ENCODE measurements at regions not wholly inside any gene's neighbourhood (a gene's known extent, or its start where the extent isn't known, plus 50 kb on each side); places are given as distances from the start of the nearest gene placed in this dataset.

DNA sequence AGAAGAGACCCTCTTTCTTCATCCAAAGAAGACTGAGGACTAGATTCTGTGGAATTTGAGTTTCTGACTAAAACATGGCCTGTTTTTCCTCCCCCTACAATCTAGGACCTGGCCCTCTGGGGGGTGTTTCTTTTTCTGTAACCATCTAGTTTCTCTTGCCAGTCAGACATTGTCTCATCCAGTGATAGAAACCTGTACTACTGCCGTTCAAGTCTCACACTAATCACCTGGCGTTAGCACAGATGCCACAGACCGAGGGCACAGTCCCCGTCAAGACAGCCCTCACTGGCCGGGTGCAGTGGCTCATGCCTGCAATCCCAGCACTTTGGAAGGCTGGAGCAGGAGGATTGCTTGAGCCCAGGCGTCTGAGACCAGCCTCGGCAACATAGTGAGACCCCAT lies 126.9 kb upstream of the NDUFV2 start:
- TF ChIP-seq ARNT (IDR thresholded peaks at IDR 0.05): no peak
- TF ChIP-seq BHLHE40 (IDR thresholded peaks at IDR 0.05; ENCODE audit: borderline replicate concordance): no peak
- TF ChIP-seq SP1 (IDR thresholded peaks at IDR 0.05): no peak
- TF ChIP-seq ELF4 (IDR thresholded peaks at IDR 0.05): no peak
- TF ChIP-seq HDGF (IDR thresholded peaks at IDR 0.05; ENCODE audit: borderline replicate concordance): no peak
- no peak for TF ChIP-seq SUZ12 (IDR thresholded peaks at IDR 0.05)
- TF ChIP-seq NFRKB (IDR thresholded peaks at IDR 0.05): no peak
- TF ChIP-seq, protein P1, sequence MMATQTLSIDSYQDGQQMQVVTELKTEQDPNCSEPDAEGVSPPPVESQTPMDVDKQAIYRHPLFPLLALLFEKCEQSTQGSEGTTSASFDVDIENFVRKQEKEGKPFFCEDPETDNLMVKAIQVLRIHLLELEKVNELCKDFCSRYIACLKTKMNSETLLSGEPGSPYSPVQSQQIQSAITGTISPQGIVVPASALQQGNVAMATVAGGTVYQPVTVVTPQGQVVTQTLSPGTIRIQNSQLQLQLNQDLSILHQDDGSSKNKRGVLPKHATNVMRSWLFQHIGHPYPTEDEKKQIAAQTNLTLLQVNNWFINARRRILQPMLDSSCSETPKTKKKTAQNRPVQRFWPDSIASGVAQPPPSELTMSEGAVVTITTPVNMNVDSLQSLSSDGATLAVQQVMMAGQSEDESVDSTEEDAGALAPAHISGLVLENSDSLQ (IDR thresholded peaks at IDR 0.05): no peak
